OCI-LY3 (cell line): ENCODE measurements at regions not wholly inside any gene's neighbourhood (a gene's known extent, or its start where the extent isn't known, plus 50 kb on each side); places are given as distances from the start of the nearest gene placed in this dataset.

Source experiments
- H2AFZ ChIP-seq: fragments of 200-600, 300-600 bp; shearing (Covaris generic); 2 replicates; pipeline ENCODE4 v1.6.0; 2014; ENCODE audit warnings: antibody characterized with exemption, low read depth, low read length
- H3K27ac ChIP-seq: fragments of 200-600, 300-600 bp; sonication (generic); 2 replicates; pipeline ENCODE4 v1.5.1; 2014; ENCODE audit warnings: mild to moderate bottlenecking, low read length, moderate library complexity, mixed read lengths
- H3K27me3 ChIP-seq: fragments of 200-600, 300-600 bp; sonication (generic); 2 replicates; pipeline ENCODE4 v1.6.1; 2014; ENCODE audit warnings: low read depth, low read length, mixed read lengths
- H3K36me3 ChIP-seq: fragments of 200-600, 300-600 bp; sonication (generic); replicated peaks from 2 replicates; pipeline ENCODE3; 2014; ENCODE audit warnings: low read depth, low read length, mixed read lengths
- H3K4me1 ChIP-seq: fragments of 300-600, 200-600 bp; sonication (generic); 2 replicates; pipeline ENCODE4 v1.6.1; 2014; ENCODE audit warnings: low read length, mixed read lengths
- H3K4me2 ChIP-seq: fragments of 200-600, 300-600 bp; sonication (generic); 2 replicates; pipeline ENCODE4 v1.6.1; 2014; ENCODE audit warnings: low read length, mixed read lengths
- H3K4me3 ChIP-seq: fragments of 300-600, 200-600 bp; sonication (generic); 2 replicates; pipeline ENCODE4 v1.5.1; 2014; ENCODE audit warnings: antibody characterized with exemption, mild to moderate bottlenecking, low read length, moderate library complexity
- H3K79me2 ChIP-seq: fragments of 300-600, 200-600 bp; shearing (Covaris generic); 2 replicates; pipeline ENCODE4 v1.6.1; 2014; ENCODE audit warnings: mild to moderate bottlenecking, low read length, mixed read lengths
- H3K9ac ChIP-seq: fragments of 300-600, 200-600 bp; shearing (Covaris generic); 2 replicates; pipeline ENCODE4 v1.6.0; 2014; ENCODE audit warnings: mild to moderate bottlenecking, low read length, moderate library complexity
- H3K9me3 ChIP-seq: fragments of 200-600, 300-600 bp; shearing (Covaris generic); 2 replicates; pipeline ENCODE4 v1.6.1; 2014; ENCODE audit warnings: low read length, mixed read lengths; ENCODE audit not compliant: insufficient read depth
- H4K20me1 ChIP-seq: fragments of 200-600, 300-600 bp; sonication (generic); 2 replicates; pipeline ENCODE4 v1.6.1; 2016; ENCODE audit warnings: low read length, mixed read lengths; ENCODE audit not compliant: insufficient read depth
- CTCF ChIP-seq: fragments of 200-600, 300-600 bp; sonication (generic); IDR thresholded peaks from 2 replicates; pipeline ENCODE4 v1.5.1; 2014; ENCODE audit warnings: antibody characterized with exemption, low read length, low read depth
- EZH2phosphoT487 ChIP-seq: fragments of 200-600 bp; shearing (Covaris generic); IDR thresholded peaks from 2 replicates; pipeline ENCODE4 v1.6.1; 2018; ENCODE audit warnings: antibody characterized with exemption, mixed run types, low read depth

GRCh38 chr4:152041295-152041694 lies 280.5 kb upstream of the GATB start:
- Histone ChIP-seq H3K9me3 (peaks cover 6% of the 10 kb centered on the region; the same call in 1 of the 2 replicates), H3K27me3 (no peaks in the 10 kb centered on the region), H3K9ac (0 out of 2 replicates have a peak overlapping the region, but pooled peaks have one; percentile 4), H4K20me1 (no peaks in the 10 kb centered on the region), H3K79me2 (no peaks in the 10 kb centered on the region), H3K4me1 (peaks cover 24% of the 10 kb centered on the region), H3K27ac (no peak overlapping the region), H2AFZ (peak overlapping the region; percentile 48), H3K36me3 (no peaks in the 10 kb centered on the region), H3K4me2 (peak overlapping the region; percentile 41), H3K4me3 (0 out of 2 replicates have a peak overlapping the region, but pooled peaks have one; percentile 5)
- TF ChIP-seq EZH2phosphoT487, result no peak
- TF ChIP-seq CTCF, result no peak

GRCh38 chr4:152039691-152040090 lies 278.9 kb upstream of the GATB start:
- Histone ChIP-seq H3K4me2 (no peak overlapping the region), H3K79me2 (no peaks in the 10 kb centered on the region), H3K36me3 (no peaks in the 10 kb centered on the region), H2AFZ (no peak overlapping the region), H3K27me3 (no peaks in the 10 kb centered on the region), H3K27ac (no peak overlapping the region), H4K20me1 (no peaks in the 10 kb centered on the region), H3K9me3 (peaks cover 6% of the 10 kb centered on the region; the same call in 1 of the 2 replicates), H3K9ac (no peak overlapping the region), H3K4me3 (no peak overlapping the region), H3K4me1 (peaks cover 20% of the 10 kb centered on the region)
- no peak for TF ChIP-seq EZH2phosphoT487
- TF ChIP-seq CTCF, result no peak

- Histone ChIP-seq H3K4me1 (peaks cover 20% of the 10 kb centered on the region), H3K9ac (no peak overlapping the region), H4K20me1 (no peaks in the 10 kb centered on the region), H3K79me2 (no peaks in the 10 kb centered on the region), H3K9me3 (peaks cover 6% of the 10 kb centered on the region; the same call in 1 of the 2 replicates), H3K36me3 (no peaks in the 10 kb centered on the region), H3K27me3 (no peaks in the 10 kb centered on the region), H3K4me2 (no peak overlapping the region), H3K27ac (no peak overlapping the region), H3K4me3 (no peak overlapping the region), H2AFZ (no peak overlapping the region)
- TF ChIP-seq CTCF (no peak), EZH2phosphoT487 (no peak)
Measured at GRCh38 chr4:152039023-152039481, 278.2 kb upstream of the GATB start.

- no peak for TF ChIP-seq CTCF
- TF ChIP-seq EZH2phosphoT487, result no peak
- H3K4me2 ChIP-seq, result no peak overlapping the region
- H3K27ac ChIP-seq, result no peak overlapping the region
- no peak overlapping the region for H3K9ac ChIP-seq
- no peak overlapping the region for H2AFZ ChIP-seq
- H3K4me3 ChIP-seq, result no peak overlapping the region
- H3K27me3 ChIP-seq, result no peaks in the 10 kb centered on the region
- no peaks in the 10 kb centered on the region for H3K36me3 ChIP-seq
- H3K79me2 ChIP-seq, result no peaks in the 10 kb centered on the region
- H4K20me1 ChIP-seq, result no peaks in the 10 kb centered on the region
- peaks cover 6% of the 10 kb centered on the region; the same call in 1 of the 2 replicates for H3K9me3 ChIP-seq
- peaks cover 20% of the 10 kb centered on the region for H3K4me1 ChIP-seq
Measured at GRCh38 chr4:152038238-152038637, 277.4 kb upstream of the GATB start.
